ENCODE measurements at regions not wholly inside any gene's neighbourhood (a gene's known extent, or its start where the extent isn't known, plus 50 kb on each side); places are given as distances from the start of the nearest gene placed in this dataset.
"Not testable (repeated sequence)": the region's sequence is repeated elsewhere in the genome, so short reads cannot be mapped to it uniquely, and the experiment has no call there.

- intact Hi-C loops (cut with micrococcal nuclease) = no loop called here
These were observed 157.5 kb downstream of the RFPL4B start for GRCh38 chr6:112504621-112505020.

GRCh38 chr6:112511441-112511840, 164.3 kb downstream of the RFPL4B start:
- intact Hi-C loops (cut with micrococcal nuclease) = no loop called here

- intact Hi-C loops (cut with micrococcal nuclease) = no loop called here
These were observed 166.0 kb downstream of the RFPL4B start for GRCh38 chr6:112513175-112513574.

GRCh38 chr6:112522587-112522986, 175.5 kb downstream of the RFPL4B start:
- intact Hi-C loops (cut with micrococcal nuclease) = no loop called here

- intact Hi-C loops (cut with micrococcal nuclease) = no loop called here
These were observed 176.9 kb downstream of the RFPL4B start for GRCh38 chr6:112524071-112524470.

- intact Hi-C loops (cut with micrococcal nuclease) = no loop called here
These were observed 178.6 kb downstream of the RFPL4B start for GRCh38 chr6:112525749-112526148.

- intact Hi-C loops (cut with micrococcal nuclease) = no loop called here
These were observed 179.5 kb downstream of the RFPL4B start for GRCh38 chr6:112526594-112526993.

GRCh38 chr6:112528306-112528705, 181.2 kb downstream of the RFPL4B start:
- intact Hi-C loops (cut with micrococcal nuclease) = not testable (repeated sequence)

GRCh38 chr6:112535816-112536215, 188.7 kb downstream of the RFPL4B start:
- intact Hi-C loops (cut with micrococcal nuclease) = no loop called here

GRCh38 chr6:112539355-112539754, 192.2 kb downstream of the RFPL4B start:
- intact Hi-C loops (cut with micrococcal nuclease) = no loop called here

GRCh38 chr6:112541847-112542246, 194.7 kb downstream of the RFPL4B start:
- intact Hi-C loops (cut with micrococcal nuclease) = not testable (repeated sequence)

- intact Hi-C loops (cut with micrococcal nuclease) = not testable (repeated sequence)
These were observed 200.4 kb downstream of the RFPL4B start for GRCh38 chr6:112547321-112548085.

- intact Hi-C loops (cut with micrococcal nuclease) = no loop called here
These were observed 202.6 kb downstream of the RFPL4B start for GRCh38 chr6:112549749-112550148.

- intact Hi-C loops (cut with micrococcal nuclease) = no loop called here
These were observed 210.3 kb downstream of the RFPL4B start for GRCh38 chr6:112557435-112557834.

- intact Hi-C loops (cut with micrococcal nuclease) = no loop called here
These were observed 210.8 kb downstream of the RFPL4B start for GRCh38 chr6:112557961-112558360.

GRCh38 chr6:112560651-112561050, 213.5 kb downstream of the RFPL4B start:
- intact Hi-C loops (cut with micrococcal nuclease) = no loop called here

- intact Hi-C loops (cut with micrococcal nuclease) = no loop called here
These were observed 215.4 kb downstream of the RFPL4B start for GRCh38 chr6:112562301-112563231.

GRCh38 chr6:112563368-112563767, 216.2 kb downstream of the RFPL4B start:
- intact Hi-C loops (cut with micrococcal nuclease) = no loop called here

GRCh38 chr6:112568066-112568465, 220.9 kb downstream of the RFPL4B start:
- intact Hi-C loops (cut with micrococcal nuclease) = no loop called here

- intact Hi-C loops (cut with micrococcal nuclease) = no loop called here
These were observed 224.5 kb downstream of the RFPL4B start for GRCh38 chr6:112571488-112572270.

- intact Hi-C loops (cut with micrococcal nuclease) = no loop called here
These were observed 227.1 kb downstream of the RFPL4B start for GRCh38 chr6:112574190-112574589.

All from T-helper 1 cell treated with Interleukin-12 subunit alpha and Interleukin-12 subunit beta and Interleukin-4 antibody, amounts not matched to agents 30 ng/mL and 1 ng/mL, for 36 hours (primary cell).